Spleen (tissue), 11 donors: ENCODE measurements at regions not wholly inside any gene's neighbourhood (a gene's known extent, or its start where the extent isn't known, plus 50 kb on each side); places are given as distances from the start of the nearest gene placed in this dataset.
A peak's percentile ranks its signal among the peaks of the same experiment; 100 is the strongest.

Experiments
- DNase-seq: peaks from one replicate; pipeline ENCODE4 v3.0.0-alpha.2; 2020
- H3K27ac ChIP-seq, 8 donors: fragments of 200-600 bp; sonication (generic) in 7 of 8; 1 replicate in 4 of 8; 2 replicates in 4 of 8; pipeline versions ENCODE4 v1.5.0 to v1.8.0; 2016 to 2021; ENCODE audit warnings: inconsistent platforms in 4 of 8, mild to moderate bottlenecking in 4 of 8, moderate library complexity in 1 of 8
- H3K27me3 ChIP-seq, 7 donors: fragments of 200-600 bp; sonication (generic) in 6 of 7; replicated peaks in 1 of 7; 1 replicate in 4 of 7; 2 replicates in 3 of 7; pipeline versions ENCODE4 v1.5.0 to v1.8.0; 2016 to 2021; ENCODE audit warnings: inconsistent platforms in 3 of 7, mild to moderate bottlenecking in 1 of 7
- H3K36me3 ChIP-seq, 6 donors: fragments of 200-600 bp; sonication (generic) in 5 of 6; 1 replicate in 4 of 6; 2 replicates in 2 of 6; pipeline versions ENCODE4 v1.5.0 to v1.8.0; 2016 to 2021; ENCODE audit warnings: inconsistent platforms in 2 of 6
- H3K4me1 ChIP-seq, 6 donors: fragments of 200-600 bp; sonication (generic) in 5 of 6; 1 replicate in 3 of 6; 2 replicates in 3 of 6; pipeline versions ENCODE4 v1.5.0 to v1.8.0; 2016 to 2021; ENCODE audit warnings: inconsistent platforms in 3 of 6
- H3K4me3 ChIP-seq, 8 donors: fragments of 200-600 bp; sonication (generic) in 7 of 8; 1 replicate in 4 of 8; 2 replicates in 4 of 8; pipeline versions ENCODE4 v1.5.0 to v1.8.0; 2016 to 2021; ENCODE audit warnings: inconsistent platforms in 4 of 8, mild to moderate bottlenecking in 4 of 8, moderate library complexity in 2 of 8
- H3K9me3 ChIP-seq, 8 donors: fragments of 200-600 bp; sonication (generic) in 7 of 8; 1 replicate in 4 of 8; 2 replicates in 4 of 8; pipeline versions ENCODE4 v1.5.0 to v1.8.0; 2016 to 2021; ENCODE audit warnings: inconsistent platforms in 4 of 8
- POLR2A ChIP-seq, 3 donors: fragments of 450-650 bp; IDR thresholded peaks; one replicate each; pipeline ENCODE4 v1.5.1; 2017; ENCODE audit warnings: antibody characterized with exemption in 3 of 3, mild to moderate bottlenecking in 1 of 3
- POLR2AphosphoS5 ChIP-seq, 3 donors: sonication (generic); formaldehyde crosslinking; IDR thresholded peaks; one replicate each; pipeline ENCODE4 v1.5.1; 2017; ENCODE audit warnings: antibody characterized with exemption in 3 of 3
- WGBS, 5 donors: extraction: QIAGEN DNeasy Blood & Tissue Kit in 3 of 5; methylation state at CpG; one replicate each; pipeline versions ENCODE4 v1.1.5 to v1.1.7; 2013 to 2018; 5-methylcytosine and 5-hydroxymethylcytosine counted together
- intact Hi-C: fragments of 100-400 bp; cut with DNase I; formaldehyde crosslinking; loops from one replicate; pipeline ENCODE4 v1.15.0; 2023; ENCODE audit warnings: low total_unique reads
- TF ChIP-seq, protein P1 (sequence below), 11 experiments: fragments of 200-600 bp in 7 of 11; fragments of 450-650 bp in 4 of 11; sonication (generic) in 4 of 11; IDR thresholded peaks in 8 of 11; conservative IDR thresholded peaks in 3 of 11; 1 replicate in 7 of 11; 2 replicates in 4 of 11; pipeline versions ENCODE4 v1.4.0 to v1.8.0; 2016 to 2021; ENCODE audit warnings: antibody characterized with exemption in 11 of 11, inconsistent platforms in 4 of 11, mild to moderate bottlenecking in 1 of 11
- donor health status: healthy with polysubstance abuse.
- donor health status: DM: no; HTN: no; CAD: no; lungs with moderate emphysema.
- donor health status: DM: no; HTN: no; CAD: no.
- donor health status: Bipolar disorder and iron deficiency.
- donor health status: healthy.
- donor health status: DM: no; HTN: no; CAD: no.
- donor health status: DM: yes; HTN: yes; CAD: no.

DNA sequence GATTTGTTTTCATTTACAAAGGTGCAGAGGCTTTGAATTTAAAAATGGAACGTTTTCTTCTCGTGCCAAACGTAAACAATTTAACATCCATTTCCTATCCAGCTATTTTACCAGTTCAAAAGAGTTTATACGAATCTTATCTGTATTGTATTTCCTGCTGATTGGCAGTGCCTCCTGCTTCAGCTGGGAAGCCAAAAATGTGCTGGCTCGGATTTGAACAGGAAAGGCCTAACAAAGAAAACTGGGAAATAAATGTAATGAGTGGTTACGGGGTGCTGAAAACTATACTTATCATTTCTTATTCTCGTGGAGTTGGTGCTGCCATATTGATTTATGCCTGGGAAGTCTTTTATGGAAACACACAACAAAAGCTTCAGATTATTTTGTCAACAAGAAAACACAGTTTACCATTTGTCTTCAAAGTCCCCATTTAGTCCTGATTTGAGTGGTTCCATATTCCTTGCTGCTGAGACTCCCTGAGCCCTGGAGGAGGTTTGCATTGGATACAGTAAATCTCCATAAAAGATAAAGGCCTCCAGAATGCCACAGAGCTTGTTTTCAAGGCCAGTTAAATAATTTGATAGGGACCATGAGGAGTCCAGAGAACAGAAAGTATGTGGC, 507.4 kb downstream of the RASEF start:
- 54 to 75% (median 62%) methylated on average over 7 of the region's 7 CpGs for WGBS, 5 donors
- Histone ChIP-seq H3K4me1 (peaks cover 0 to 9% (median 0%) of the 10 kb centered on the region in 6 donors), H3K27me3 (no peaks in the 10 kb centered on the region), H3K27ac (peak overlapping the region in 7 of 8 donors; percentile 32 to 46 (median 37)), H3K36me3 (no peaks in the 10 kb centered on the region), H3K4me3 (no peak overlapping the region), H3K9me3 (no peaks in the 10 kb centered on the region)
- intact Hi-C loops, result no loop called here
- DNase-seq, result no peak
- TF ChIP-seq POLR2A (IDR thresholded peaks at IDR 0.05) (no peak), POLR2AphosphoS5 (IDR thresholded peaks at IDR 0.05) (no peak)
- TF ChIP-seq, protein P1, sequence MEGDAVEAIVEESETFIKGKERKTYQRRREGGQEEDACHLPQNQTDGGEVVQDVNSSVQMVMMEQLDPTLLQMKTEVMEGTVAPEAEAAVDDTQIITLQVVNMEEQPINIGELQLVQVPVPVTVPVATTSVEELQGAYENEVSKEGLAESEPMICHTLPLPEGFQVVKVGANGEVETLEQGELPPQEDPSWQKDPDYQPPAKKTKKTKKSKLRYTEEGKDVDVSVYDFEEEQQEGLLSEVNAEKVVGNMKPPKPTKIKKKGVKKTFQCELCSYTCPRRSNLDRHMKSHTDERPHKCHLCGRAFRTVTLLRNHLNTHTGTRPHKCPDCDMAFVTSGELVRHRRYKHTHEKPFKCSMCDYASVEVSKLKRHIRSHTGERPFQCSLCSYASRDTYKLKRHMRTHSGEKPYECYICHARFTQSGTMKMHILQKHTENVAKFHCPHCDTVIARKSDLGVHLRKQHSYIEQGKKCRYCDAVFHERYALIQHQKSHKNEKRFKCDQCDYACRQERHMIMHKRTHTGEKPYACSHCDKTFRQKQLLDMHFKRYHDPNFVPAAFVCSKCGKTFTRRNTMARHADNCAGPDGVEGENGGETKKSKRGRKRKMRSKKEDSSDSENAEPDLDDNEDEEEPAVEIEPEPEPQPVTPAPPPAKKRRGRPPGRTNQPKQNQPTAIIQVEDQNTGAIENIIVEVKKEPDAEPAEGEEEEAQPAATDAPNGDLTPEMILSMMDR (IDR thresholded peaks at IDR 0.05 in 8 of 11, conservative IDR thresholded peaks at IDR 0.05 in 3 of 11), result no peak

GRCh38 chr9:82558346-82558745, 504.6 kb downstream of the RASEF start:
- intact Hi-C loops, result no loop called here

GRCh38 chr9:82558855-82559630, 503.9 kb downstream of the RASEF start:
- no peak overlapping the region for H3K27ac ChIP-seq
- intact Hi-C loops, result no loop called here
- H3K9me3 ChIP-seq, result peaks cover 0 to 6% (median 0%) of the 10 kb centered on the region in 8 donors
- DNase-seq, result no peak
- H3K4me1 ChIP-seq, result peaks cover 0 to 9% (median 0%) of the 10 kb centered on the region in 6 donors
- 77 to 86% (median 79%) methylated on average over 9 of the region's 9 CpGs for WGBS, 5 donors
- TF ChIP-seq POLR2A (IDR thresholded peaks at IDR 0.05) (no peak), POLR2AphosphoS5 (IDR thresholded peaks at IDR 0.05) (no peak)
- TF ChIP-seq, protein P1 (IDR thresholded peaks at IDR 0.05 in 8 of 11, conservative IDR thresholded peaks at IDR 0.05 in 3 of 11), result no peak
- no peaks in the 10 kb centered on the region for H3K27me3 ChIP-seq
- H3K4me3 ChIP-seq, result no peak overlapping the region
- H3K36me3 ChIP-seq, result no peaks in the 10 kb centered on the region

More at GRCh38 chr9:82558346-82558745, 504.6 kb downstream of the RASEF start:
- Histone ChIP-seq H3K4me3 (no peak overlapping the region), H3K27ac (no peak overlapping the region), H3K27me3 (no peaks in the 10 kb centered on the region), H3K9me3 (no peaks in the 10 kb centered on the region), H3K36me3 (no peaks in the 10 kb centered on the region), H3K4me1 (peaks cover 0 to 9% (median 0%) of the 10 kb centered on the region in 6 donors)
- TF ChIP-seq, protein P1 (IDR thresholded peaks at IDR 0.05 in 8 of 11, conservative IDR thresholded peaks at IDR 0.05 in 3 of 11), result no peak
- TF ChIP-seq POLR2A (IDR thresholded peaks at IDR 0.05) (no peak), POLR2AphosphoS5 (IDR thresholded peaks at IDR 0.05) (no peak)
- no peak for DNase-seq
- 89 to 96% (median 95%) methylated on average over 1 of the region's 1 CpG for WGBS, 5 donors

- intact Hi-C loops, result no loop called here
Observed at GRCh38 chr9:82560036-82560435, 502.9 kb downstream of the RASEF start.

More at GRCh38 chr9:82560036-82560435, 502.9 kb downstream of the RASEF start:
- WGBS, 5 donors, result 88 to 100% (median 94%) methylated on average over 1 of the region's 1 CpG
- Histone ChIP-seq H3K4me3 (no peak overlapping the region), H3K4me1 (peaks cover 0 to 4% (median 0%) of the 10 kb centered on the region in 6 donors), H3K27me3 (no peaks in the 10 kb centered on the region), H3K9me3 (peaks cover 0 to 7% (median 0%) of the 10 kb centered on the region in 8 donors), H3K27ac (no peak overlapping the region), H3K36me3 (no peaks in the 10 kb centered on the region)
- DNase-seq, result no peak
- TF ChIP-seq POLR2AphosphoS5 (IDR thresholded peaks at IDR 0.05) (no peak), POLR2A (IDR thresholded peaks at IDR 0.05) (no peak)
- TF ChIP-seq, protein P1 (IDR thresholded peaks at IDR 0.05 in 8 of 11, conservative IDR thresholded peaks at IDR 0.05 in 3 of 11), result no peak
